ENCODE measurements at regions not wholly inside any gene's neighbourhood (a gene's known extent, or its start where the extent isn't known, plus 50 kb on each side); places are given as distances from the start of the nearest gene placed in this dataset.

GRCh38 chr1:14083706-14084105 is 383.7 kb downstream of the PRDM2 start:
- H3K4me3 Mint-ChIP-seq = no peak overlapping the region
- H3K36me3 Mint-ChIP-seq (ENCODE audit: low read depth) = no peaks in the 10 kb centered on the region
- no peaks in the 10 kb centered on the region for H3K4me1 Mint-ChIP-seq
- H3K27me3 Mint-ChIP-seq (ENCODE audit: low read depth) = no peaks in the 10 kb centered on the region
- TF ChIP-seq, protein P1, sequence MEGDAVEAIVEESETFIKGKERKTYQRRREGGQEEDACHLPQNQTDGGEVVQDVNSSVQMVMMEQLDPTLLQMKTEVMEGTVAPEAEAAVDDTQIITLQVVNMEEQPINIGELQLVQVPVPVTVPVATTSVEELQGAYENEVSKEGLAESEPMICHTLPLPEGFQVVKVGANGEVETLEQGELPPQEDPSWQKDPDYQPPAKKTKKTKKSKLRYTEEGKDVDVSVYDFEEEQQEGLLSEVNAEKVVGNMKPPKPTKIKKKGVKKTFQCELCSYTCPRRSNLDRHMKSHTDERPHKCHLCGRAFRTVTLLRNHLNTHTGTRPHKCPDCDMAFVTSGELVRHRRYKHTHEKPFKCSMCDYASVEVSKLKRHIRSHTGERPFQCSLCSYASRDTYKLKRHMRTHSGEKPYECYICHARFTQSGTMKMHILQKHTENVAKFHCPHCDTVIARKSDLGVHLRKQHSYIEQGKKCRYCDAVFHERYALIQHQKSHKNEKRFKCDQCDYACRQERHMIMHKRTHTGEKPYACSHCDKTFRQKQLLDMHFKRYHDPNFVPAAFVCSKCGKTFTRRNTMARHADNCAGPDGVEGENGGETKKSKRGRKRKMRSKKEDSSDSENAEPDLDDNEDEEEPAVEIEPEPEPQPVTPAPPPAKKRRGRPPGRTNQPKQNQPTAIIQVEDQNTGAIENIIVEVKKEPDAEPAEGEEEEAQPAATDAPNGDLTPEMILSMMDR (IDR thresholded peaks at IDR 0.05; ENCODE audit: unreplicated experiment in 3 of 3) = no peak
- H3K9me3 Mint-ChIP-seq = peaks cover 2% of the 10 kb centered on the region
- H3K27ac Mint-ChIP-seq = no peak overlapping the region

DNA sequence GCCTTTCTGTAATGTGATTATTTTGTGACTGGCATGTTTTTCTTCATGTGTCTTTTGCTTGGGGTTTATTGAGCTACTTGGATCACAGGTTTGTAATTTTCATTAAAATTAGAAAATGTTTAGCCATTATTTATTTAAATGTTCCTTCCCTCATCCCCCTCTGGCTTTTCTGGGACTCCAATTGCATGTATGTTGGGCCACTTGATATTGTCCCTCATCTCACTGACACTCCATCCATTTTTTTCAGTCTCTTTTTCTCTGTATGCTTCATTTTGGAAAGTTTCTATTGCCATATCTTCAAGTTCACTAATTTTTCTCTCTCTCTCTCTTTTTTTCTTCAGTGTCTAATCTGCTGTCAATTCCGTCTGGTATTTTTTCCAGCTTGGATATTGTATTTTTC is 390.1 kb downstream of the PRDM2 start:
- Mint-ChIP-seq H3K4me1 (no peaks in the 10 kb centered on the region), H3K27me3 (ENCODE audit: low read depth) (peaks cover 3% of the 10 kb centered on the region), H3K36me3 (ENCODE audit: low read depth) (peaks cover 9% of the 10 kb centered on the region), H3K4me3 (no peak overlapping the region), H3K9me3 (peaks cover 20% of the 10 kb centered on the region), H3K27ac (no peak overlapping the region)
- TF ChIP-seq, protein P1 (IDR thresholded peaks at IDR 0.05; ENCODE audit: unreplicated experiment in 3 of 3) = no peak

GRCh38 chr1:14090531-14090930 is 390.5 kb downstream of the PRDM2 start:
- Mint-ChIP-seq H3K4me1 (no peaks in the 10 kb centered on the region), H3K36me3 (ENCODE audit: low read depth) (peaks cover 9% of the 10 kb centered on the region), H3K4me3 (no peak overlapping the region), H3K27ac (no peak overlapping the region), H3K27me3 (ENCODE audit: low read depth) (peaks cover 3% of the 10 kb centered on the region), H3K9me3 (peaks cover 20% of the 10 kb centered on the region)
- TF ChIP-seq, protein P1 (IDR thresholded peaks at IDR 0.05; ENCODE audit: unreplicated experiment in 3 of 3) = no peak

DNA sequence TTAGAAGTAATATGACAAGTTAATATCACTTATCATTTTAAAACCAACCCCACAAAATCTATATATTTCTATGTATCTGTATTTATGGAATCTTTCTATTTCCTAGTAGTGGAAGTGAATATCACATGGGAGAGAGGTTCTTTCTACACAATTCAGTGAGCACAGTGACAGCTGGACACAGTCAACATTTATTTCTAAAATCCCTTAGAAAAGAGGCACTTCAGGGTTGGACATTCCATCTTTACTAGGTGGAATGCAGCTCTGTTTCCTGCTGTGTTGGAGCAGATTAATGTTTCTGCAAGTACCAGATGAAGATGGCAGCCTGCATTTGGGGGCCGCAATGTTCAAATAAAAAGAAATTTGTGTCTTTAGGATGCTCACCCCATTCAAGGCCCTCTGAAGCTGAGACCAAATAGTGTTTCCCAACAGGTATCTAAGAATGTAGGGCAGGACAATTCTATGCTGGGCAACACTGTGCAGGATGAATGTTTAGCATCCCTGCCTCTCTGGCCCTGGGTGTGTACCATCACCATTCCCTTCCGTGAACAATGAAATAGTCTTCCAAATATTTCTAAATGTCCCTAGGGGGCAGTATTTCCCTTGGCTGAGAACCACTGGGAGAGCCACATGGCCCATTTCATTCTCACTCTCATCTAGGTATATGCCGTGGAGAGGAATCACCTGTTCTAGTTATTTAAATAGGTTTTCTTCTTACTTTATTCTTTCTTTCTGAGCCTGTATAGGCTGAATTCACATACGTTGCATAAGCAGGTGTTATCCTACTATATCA is 394.8 kb downstream of the PRDM2 start:
- no peak overlapping the region for H3K4me3 Mint-ChIP-seq
- H3K27ac Mint-ChIP-seq = peak overlapping the region in 1 of 3 experiments; percentile 16
- TF ChIP-seq, protein P1 (IDR thresholded peaks at IDR 0.05; ENCODE audit: unreplicated experiment in 3 of 3) = peak; percentile 27 to 46 (median 28)
- H3K36me3 Mint-ChIP-seq (ENCODE audit: low read depth) = peaks cover 9% of the 10 kb centered on the region
- H3K4me1 Mint-ChIP-seq = peaks cover 4% of the 10 kb centered on the region
- peaks cover 12% of the 10 kb centered on the region for H3K9me3 Mint-ChIP-seq
- peaks cover 11% of the 10 kb centered on the region for H3K27me3 Mint-ChIP-seq (ENCODE audit: low read depth)

GRCh38 chr1:14098294-14098913 is 398.4 kb downstream of the PRDM2 start:
- Mint-ChIP-seq H3K4me1 (peaks cover 4% of the 10 kb centered on the region), H3K27me3 (ENCODE audit: low read depth) (peaks cover 14% of the 10 kb centered on the region), H3K36me3 (ENCODE audit: low read depth) (no peaks in the 10 kb centered on the region), H3K9me3 (no peaks in the 10 kb centered on the region), H3K27ac (no peak overlapping the region), H3K4me3 (no peak overlapping the region)
- TF ChIP-seq, protein P1 (IDR thresholded peaks at IDR 0.05; ENCODE audit: unreplicated experiment in 3 of 3) = no peak
